HS-27A (cell line): ENCODE measurements at regions not wholly inside any gene's neighbourhood (a gene's known extent, or its start where the extent isn't known, plus 50 kb on each side); places are given as distances from the start of the nearest gene placed in this dataset.

Experiments used
- DNase-seq: peaks from one replicate; pipeline ENCODE4 v3.0.0-alpha.2; 2012; ENCODE audit warnings: low read depth, missing footprints

DNA sequence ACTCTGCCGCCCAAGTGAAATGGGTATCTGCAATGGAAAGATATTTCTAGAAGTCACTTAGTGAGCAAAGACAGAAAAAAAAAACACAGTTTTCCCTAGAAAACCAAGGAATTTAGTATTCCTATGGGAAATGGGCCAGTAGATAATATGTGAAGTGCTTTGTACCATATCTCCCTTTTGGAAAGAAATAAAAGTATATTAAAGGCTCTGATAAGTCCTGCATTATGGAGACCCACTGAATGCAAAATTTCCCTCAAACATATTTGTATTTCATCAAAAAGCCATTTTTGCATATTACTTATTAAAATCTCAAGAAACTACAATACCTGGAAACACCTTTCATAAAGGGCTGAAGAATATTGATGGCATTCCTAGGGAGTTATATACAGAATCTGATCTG is 51.6 kb upstream of the DYNLRB2 start:
- DNase-seq = no peak

DNA sequence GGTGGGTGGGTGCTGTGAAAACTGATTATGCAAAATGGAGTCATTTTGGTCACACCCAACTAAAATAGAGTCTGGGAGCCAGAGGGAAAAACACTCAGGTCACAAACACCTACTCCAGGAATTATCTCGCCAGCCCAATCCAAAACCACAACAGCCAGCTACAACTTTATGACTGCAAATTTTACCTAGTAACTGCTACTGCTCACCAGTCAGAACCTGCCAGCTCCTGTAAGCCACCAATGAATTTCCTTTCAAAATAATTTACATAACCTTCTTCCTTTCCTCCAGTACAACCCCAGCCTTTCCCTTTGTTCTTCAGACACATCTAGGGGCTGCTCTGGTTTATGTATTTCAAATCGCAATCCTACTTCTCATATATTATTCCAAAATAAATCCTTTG is 52.6 kb upstream of the DYNLRB2 start:
- no peak for DNase-seq

DNA sequence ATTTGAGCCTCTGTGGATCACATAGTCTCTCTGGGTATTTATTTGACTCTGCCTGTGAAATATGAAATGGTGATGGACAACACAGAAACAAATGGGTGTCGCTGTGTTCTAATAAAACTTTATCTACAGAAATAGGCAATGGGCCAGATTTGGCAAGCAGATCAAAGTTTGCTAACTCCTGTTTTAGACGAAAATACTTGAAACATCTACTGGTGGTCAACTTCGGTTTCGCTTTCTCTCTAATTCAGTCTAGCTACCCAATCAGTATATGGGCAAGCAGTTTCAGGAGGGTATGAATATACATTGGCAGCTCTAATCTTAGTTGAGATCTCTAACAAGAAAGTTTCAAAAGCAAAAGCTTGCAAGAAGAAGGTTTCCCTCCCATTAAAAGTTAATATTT is 60.1 kb upstream of the DYNLRB2 start:
- no peak for DNase-seq

DNA sequence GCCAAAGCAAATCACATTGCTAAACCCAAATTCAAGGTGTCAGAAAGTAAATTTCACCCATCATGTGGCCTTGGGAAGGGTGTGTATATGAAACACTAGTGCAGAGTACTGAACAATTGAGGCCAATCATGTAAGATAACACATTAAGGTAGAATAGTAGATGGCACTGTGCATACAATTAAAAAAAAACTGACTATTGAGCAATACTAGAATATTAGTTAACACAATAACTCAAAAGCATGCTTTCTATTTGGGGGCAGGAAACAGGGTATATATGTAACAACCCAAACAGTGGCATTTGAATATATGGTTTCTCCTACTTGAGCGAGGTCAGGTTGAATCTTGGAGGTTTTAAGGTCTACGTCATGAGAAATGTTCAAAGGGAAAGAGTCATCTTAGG is 63.0 kb upstream of the DYNLRB2 start:
- DNase-seq = no peak

DNA sequence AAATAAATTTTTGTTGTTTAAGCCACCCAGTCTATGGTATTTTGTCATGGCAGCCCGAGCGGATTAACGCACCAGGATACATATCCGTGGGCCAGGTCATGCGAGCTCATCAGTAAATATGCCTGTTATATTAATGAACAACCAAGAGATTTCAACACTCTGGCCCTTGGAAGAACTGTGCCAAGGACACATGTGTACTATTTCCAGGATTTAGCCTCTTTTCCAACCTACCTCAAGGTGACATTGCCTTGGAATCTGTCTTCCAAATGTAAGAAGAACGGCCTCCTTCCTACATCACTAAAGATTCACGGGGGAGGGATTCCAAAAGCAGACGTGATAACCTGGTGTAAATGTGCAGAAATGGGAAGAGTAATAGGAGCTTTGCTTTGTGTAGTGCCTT is 72.8 kb upstream of the DYNLRB2 start:
- DNase-seq = no peak

DNA sequence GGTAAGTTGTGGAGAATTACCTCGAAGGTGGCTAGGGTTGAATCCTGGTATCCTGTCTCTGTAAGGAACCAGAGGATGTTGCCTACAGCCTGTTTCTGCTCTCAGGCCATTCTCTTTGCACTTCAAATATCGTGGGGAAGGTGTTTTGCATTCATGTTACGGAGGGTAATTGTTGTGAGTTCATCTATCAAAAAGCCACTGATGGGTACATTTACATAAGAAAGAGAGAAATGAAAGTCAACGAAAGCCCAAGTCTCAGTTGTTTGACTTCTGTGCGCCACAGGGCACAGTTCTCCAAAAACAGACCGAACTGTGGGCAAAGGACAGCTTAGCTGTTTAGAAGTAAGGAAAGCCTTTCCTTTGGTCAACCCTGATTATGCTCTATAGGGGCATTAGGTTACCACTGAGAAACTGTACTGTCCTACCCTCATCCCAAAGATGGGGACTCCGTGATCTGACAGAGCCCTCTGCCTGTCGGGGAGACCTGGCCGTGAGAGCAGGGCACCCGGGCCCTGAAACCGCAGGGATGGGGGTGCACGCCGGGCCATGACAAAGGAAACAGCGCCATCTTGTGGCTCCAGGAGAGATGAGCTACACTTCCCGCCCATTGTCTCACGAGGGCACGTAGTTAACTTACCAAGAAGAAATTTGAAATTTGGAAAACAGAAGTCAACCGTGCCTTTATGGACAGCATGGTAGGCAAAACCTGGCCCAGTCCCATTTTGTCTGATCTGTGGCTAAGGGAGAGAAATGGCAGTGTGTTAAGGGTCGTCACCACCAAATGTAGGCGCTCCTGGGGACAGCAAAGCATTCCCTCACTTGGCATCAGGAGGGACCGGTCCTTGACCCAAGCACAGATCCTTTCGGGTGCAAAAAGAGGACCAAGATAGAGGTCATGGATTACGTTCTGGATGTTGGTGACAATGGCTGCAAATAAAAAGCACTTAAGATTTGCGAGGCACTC is 74.5 kb upstream of the DYNLRB2 start:
- DNase-seq = peak; percentile 9

DNA sequence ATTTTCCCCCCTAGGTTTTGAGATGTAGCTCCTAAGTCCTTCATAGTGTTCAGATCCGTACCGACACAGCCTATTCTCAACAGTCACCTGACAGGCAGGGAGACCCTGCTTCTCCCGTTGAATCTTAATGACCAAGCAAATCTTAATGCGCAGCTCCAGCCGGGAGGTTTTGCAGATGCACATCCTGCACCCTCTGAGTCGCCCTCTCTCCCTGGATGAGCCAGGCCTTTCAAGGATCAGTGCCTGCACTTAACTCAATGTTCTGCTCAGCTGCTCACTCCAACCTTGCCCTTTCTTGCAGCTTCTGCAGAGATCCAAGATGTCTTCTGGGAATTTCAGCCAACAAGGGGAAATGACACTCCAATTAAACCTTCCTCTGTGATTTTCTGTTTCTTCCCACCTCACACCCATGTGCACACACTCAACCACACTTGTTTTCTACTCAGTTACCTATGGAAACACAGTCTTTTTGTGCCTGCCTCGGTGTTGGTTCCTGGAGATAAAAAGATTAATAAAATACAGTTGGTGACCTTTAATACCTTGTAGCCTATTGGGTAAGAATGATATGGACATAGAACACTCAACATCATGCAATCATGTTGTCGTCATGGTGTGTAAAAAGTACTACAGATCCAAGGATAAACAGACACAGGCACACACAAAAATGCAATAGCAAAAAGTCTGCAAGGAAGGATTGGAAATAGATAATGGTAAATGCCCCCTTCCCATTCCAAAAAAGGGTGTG is 76.9 kb upstream of the DYNLRB2 start:
- DNase-seq = no peak

DNA sequence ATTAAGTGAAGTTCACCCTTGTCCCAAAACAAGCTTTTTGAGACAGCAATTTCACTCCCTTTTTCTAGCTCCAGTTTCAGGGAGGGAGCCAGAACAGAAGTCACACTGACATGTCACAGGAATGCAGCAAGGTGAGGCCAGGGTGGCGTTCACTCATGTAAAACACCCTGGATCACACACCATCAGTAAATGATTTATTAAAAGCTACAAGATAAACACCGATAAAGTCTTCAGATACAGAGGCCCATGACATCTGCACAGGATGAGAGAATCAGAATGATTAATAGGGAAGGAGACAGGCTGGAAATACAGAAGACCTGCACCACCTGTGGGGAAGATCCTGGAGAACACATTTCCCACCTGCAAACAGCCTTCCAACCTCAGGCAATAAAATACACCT is 77.5 kb upstream of the DYNLRB2 start:
- DNase-seq = no peak

DNA sequence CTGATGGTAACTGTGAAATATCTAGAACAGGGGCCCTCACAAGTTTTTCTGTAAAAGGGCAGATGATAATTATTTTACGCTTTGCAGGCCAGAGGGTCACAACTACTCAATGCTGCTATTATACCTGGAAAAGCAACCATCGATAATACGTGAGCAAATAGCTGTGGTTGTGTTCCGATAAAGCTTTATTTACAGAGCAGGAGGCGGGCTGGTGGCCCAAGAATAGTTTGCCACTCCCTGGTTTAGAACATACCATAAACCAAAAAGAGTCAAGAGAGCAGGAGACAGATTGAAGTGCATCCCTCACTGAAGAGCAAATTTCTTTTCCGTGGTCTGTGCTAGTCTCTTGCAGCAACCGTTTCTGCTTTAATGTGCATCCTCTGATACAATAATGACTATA is 77.9 kb upstream of the DYNLRB2 start:
- DNase-seq = no peak

DNA sequence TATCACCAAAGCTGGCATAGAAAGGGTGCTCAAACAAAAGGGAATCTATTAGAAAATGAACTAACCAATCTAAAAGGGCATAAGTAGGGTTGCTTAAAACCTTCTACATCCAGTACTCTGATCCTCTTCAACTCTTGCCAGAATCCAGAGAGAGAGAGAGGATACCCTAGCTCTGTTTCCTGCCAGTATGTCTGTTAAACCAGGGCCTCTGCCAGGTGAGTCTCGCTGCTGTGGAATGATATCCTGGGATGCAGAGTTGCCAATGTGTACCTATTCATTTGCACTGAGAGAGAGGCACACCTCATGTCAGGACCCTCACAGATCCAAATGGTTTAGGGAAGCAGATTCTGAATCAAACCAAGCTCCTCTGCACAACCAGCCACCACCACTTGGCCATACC is 79.8 kb upstream of the DYNLRB2 start:
- no peak for DNase-seq

DNA sequence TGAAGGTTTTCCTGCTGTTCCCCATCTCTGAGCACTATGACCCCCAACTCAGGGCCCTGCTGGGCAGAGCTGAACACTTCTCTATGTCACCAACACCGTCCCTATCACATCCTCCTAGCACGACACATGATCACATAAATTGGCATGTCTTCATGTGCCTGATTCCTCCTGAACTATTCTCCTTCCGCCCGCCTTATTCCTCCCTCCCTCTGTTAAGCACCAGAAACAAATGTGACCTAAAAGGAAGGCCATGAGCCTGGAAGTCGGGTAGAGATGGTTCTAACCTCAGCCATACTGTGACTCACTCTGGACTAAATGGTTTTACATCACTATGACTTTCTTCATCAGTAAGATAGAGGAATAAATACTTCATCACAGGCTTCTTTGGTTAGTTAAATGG is 80.8 kb upstream of the DYNLRB2 start:
- DNase-seq = no peak

DNA sequence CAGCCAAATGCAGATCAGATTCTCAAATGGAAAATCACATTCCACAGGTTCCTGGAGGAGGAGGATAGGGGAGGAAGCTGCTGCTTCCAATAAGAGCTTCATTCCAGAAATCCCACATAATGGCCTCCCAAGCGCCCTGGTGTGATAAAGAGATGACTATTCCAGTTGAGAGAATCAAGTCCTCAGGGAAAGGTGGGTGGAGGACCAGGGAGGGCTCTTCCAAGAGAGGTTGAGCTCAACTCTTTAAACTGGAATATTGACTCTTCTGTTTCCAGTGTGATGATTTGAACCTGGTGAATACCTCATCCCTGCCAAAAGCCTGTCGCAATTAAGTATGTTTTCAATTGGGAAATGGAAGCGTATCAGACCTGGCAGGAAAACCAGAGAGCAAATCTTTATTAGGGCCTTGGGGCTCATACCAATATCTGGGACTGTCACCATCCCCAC is 81.4 kb upstream of the DYNLRB2 start:
- no peak for DNase-seq

DNA sequence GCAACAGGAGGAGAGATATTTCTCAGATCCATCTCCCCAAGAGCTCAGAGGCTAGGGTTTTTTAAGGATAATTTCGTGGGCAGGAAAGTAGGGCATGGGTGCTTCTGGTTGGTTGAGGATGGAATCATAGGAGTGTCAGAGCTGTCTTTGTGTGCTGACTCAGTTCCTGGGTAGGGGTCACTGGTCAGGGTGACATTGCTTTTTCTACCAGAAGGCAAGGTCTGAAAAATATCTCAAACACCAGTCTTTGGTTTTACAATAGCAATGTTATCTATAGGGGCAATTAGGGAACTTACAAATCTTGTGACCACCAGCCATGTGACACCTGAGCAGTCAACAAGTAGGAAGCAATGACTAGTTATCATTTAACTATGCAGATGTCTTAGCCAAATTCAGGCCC is 82.9 kb upstream of the DYNLRB2 start:
- no peak for DNase-seq

DNA sequence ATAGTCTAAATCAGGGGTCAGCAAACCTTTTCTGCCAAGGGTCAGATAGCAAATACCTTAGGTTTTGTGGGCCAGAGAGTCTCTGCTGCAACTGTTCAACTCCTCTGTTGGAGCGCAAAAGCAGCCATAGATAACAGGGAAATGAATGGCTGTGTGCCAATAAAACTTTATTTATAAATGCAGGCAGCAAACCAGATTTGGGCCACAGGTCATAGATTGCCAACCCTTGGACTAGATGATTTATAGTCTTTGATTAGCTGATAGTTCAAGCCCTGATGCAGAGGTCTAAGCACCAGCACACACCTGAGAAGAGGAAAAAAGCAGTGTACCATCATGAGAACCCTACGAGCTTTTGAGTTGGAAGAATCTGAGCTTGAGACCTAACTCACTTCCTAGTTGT is 86.0 kb upstream of the DYNLRB2 start:
- DNase-seq = no peak

DNA sequence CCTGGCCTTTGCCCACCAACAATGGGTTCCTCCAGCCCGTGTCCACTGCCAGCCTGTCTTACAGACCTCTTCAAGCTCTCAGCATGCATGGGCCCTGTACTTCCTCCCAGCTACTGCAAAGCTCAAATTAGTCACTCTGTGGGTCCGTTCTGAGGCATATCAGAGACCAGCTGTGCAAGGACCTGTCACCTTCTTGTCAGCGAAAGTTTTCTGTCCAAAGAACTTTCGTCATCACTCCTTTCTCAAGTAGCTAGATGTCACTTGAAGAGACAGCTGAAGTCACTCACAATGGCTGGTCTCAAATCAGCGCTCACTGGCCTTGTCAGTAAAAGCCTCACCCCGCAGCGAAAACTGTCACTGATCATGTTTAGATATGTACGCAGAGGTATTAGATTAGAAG is 91.4 kb upstream of the DYNLRB2 start:
- no peak for DNase-seq

DNA sequence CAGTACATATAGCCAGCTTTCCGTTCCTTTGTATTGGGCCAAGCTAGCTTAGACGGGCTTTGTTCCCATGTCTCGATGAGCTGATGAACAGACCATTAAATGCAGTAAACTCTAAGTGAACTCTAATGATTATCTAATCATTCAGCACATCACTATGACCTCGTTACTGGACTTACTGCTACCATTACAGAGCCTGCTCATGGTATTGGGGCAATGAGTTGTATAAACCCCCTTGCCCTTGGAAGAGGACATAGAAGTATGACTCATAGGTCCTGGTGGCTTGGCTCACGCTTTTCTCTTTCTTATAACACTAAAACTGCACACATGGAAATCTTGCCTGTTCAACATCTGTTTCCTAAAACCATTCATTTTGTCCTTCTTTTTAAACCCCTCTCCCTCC is 93.6 kb upstream of the DYNLRB2 start:
- DNase-seq = no peak

DNA sequence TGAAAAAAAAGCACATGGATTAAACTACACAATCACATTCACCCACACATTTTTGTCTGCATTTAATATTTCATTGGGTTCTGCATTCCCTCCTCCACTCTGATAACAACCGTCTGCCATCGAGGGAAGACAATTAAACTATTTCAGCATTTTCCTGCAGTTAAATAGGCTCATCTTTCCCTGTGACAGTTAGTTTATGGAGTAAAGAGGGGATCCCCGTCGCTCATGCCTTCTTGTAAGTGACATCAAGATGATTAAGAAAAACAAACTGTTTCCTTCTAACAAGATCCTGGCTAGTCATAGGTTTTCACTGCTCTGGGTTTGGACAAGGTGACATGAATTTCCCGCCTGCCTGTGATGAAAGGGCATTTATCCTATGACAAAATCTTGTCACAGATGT is 98.0 kb upstream of the DYNLRB2 start:
- DNase-seq = no peak

DNA sequence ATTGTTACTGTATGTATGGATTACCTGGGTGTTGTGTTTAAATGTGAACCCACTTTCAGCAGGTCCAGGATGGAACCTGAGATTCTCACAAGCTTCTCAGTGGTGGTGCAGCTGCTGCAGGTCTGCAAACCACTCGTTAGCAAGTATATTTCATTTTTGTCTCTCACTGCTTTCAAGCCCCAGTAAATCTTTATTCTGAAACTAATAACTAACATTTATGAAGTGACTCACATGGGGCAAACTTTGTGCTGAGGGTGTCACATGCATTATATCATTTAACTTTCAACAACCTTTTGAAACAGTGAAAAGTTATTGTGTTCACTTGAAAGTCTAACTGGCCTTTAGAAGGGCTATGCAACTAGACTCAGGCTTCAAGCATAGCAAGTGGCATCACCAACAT is 98.9 kb upstream of the DYNLRB2 start:
- no peak for DNase-seq

DNA sequence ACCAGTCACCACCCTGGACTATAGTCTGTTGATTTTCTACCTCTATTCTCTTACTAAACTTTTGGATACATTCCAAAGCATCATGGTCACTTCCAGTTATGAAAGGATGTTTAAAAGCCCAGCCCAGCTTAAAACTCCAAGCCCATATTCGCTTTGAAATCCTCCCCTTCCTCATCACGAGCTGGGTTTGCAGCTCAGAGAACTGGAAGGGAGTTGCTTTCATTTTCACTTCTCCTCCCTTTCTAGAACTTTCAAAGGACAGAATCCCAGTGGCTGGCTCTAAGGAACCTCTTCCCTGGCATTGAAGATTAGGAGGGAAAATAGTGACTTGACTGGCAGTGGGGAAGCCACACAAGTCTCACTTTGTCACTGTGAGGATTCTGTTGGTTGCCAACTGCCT is 100.1 kb upstream of the DYNLRB2 start:
- no peak for DNase-seq

DNA sequence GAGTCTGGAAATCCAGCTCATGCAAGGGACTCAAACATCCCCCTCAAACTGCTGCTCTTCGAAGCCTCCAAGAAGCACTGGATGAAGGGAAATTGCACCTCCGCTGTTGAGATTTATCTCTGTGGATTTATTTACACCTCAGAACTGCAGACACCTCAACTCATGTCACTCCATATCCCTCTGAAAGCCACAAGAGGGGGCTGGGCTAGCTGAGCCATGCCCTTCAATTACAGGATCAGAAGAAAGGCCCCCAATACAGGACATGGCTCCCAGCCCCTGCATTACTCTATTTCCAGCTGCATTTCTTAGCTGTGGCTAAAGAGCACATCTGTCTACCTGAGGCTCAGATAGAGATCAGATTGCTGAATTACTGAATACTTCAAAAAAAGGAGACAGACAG is 103.1 kb upstream of the DYNLRB2 start:
- no peak for DNase-seq

DNA sequence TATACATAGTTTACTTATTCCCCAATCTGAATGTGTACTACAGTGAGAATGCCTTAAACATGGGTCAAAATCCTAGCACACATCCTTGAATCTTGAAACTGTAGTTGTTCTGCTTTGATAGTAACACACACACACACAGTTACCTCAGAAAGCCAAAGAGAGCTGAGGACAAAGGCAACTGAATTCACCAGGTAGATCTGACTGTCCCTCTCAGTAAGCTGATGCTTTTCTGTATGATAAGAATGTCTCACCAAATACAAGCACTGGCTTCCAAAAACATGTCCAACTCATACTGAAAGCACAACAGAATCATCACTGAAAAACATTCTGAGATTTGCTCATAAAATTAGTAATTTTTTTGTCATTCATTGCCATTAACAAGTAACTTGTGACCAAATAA is 104.3 kb upstream of the DYNLRB2 start:
- DNase-seq = no peak

DNA sequence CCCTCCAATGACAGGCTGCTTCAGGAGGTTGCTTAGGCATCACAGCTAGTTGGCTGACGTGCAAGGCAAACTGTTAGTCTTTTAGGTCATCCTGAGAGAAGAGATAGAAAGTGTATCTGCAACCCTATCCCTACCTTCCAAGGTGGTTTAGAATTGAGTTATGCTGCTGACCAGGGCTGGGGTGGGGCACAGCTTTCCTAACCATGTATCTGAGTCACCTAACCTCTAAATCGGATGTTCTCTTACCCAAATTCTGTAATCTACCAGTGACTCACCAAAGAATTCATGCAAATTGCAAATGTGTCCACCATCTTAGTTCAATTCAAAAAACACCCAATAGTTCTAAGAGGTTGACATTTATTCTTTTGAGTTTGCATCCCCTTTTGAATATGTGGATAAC is 107.2 kb upstream of the DYNLRB2 start:
- no peak for DNase-seq

DNA sequence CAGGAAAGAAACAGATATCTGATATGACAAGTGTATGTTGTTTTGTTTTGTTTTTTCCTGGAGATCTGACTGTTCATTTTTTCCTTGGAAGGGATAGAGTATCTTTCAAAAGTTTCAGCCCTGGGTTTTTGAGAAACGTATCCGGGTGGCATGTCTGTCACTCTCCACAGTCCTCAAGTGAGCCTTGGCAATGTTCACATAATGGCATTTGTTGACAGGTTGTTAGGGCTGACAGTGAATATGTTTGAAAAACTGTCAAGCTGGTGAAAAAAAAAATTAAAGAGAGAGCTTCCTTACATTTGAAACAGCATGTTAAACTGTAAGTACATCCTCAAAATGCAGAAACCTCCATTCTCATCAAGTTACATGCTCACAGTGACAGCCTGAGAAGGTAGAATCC is 113.0 kb upstream of the DYNLRB2 start:
- no peak for DNase-seq
